ENCODE measurements at regions not wholly inside any gene's neighbourhood (a gene's known extent, or its start where the extent isn't known, plus 50 kb on each side); places are given as distances from the start of the nearest gene placed in this dataset.

DNA sequence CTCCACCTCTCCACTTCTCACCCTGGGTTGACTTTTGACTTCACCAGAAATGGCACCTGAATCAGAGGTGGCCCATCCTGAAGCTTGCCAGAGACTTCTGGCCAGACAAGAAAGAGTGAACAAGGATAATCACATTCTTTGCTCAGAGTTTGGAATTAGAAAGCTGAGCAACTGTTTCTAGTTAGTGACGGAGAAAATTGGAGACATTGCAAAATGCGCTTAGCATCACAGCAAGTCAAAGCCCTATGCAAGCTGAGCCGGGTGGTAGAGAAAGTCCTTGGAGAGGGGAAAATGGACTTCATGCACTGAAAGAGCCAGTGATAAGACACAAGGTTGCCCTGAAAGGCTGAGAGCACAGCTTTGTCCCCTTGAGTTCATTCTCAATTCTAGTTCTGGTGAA is 161.8 kb downstream of the PAH start:
- DNase-seq (ENCODE audit: insufficient read length) (no peak), FAIRE-seq (no peak)
- TF ChIP-seq TAF1 (IDR thresholded peaks at IDR 0.05; ENCODE audit: borderline replicate concordance, low read depth, low read length) = no peak
- no peak for TF ChIP-seq POLR2AphosphoS5 (IDR thresholded peaks at IDR 0.05; ENCODE audit: low read depth, low read length)
- no peak for TF ChIP-seq POLR2A (IDR thresholded peaks at IDR 0.05; ENCODE audit: low read depth, low read length)

DNA sequence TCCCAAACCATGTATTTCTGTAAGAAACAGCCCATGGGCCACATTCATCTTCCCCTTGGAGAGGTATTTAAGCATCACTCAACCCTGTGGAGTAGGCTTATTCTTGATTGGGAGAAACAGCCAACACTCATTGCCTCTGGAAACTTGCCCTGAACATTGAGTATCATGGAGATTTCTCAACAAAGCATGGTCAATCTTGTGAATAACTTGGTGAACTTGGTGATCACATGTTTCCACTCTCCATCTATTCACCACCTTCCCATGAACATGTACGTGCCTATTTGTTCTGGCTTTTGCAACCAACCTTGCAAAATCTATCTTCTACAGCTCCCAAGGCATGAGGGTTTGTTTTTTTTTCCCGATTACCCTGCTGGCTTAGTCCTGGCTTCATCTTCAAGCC is 163.2 kb downstream of the PAH start:
- FAIRE-seq = no peak
- DNase-seq (ENCODE audit: insufficient read length) = no peak
- TF ChIP-seq POLR2AphosphoS5 (IDR thresholded peaks at IDR 0.05; ENCODE audit: low read depth, low read length) (no peak), TAF1 (IDR thresholded peaks at IDR 0.05; ENCODE audit: borderline replicate concordance, low read depth, low read length) (no peak)

DNA sequence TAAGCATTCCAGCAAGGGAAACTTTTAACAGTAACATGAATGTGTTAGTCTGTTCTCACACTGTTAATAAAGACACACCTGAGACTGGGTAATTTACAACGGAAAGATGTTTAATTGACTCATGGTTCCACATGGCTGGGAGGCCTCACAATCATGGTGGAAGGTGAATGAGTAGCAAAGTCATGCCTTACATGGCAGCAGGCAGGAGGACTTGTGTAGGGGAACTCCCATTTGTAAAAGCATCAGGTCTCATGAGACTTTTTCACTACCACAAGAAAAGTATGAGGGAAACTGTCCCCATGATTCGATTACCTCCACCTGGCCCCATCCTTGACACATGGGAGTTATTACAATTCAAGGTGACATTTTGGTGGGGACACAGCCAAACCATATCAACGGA is 168.3 kb downstream of the PAH start:
- DNase-seq (ENCODE audit: insufficient read length) = no peak
- FAIRE-seq = no peak
- no peak for TF ChIP-seq POLR2A (IDR thresholded peaks at IDR 0.05; ENCODE audit: low read depth, low read length)
- TF ChIP-seq TAF1 (IDR thresholded peaks at IDR 0.05; ENCODE audit: borderline replicate concordance, low read depth, low read length) = no peak
- TF ChIP-seq POLR2AphosphoS5 (IDR thresholded peaks at IDR 0.05; ENCODE audit: low read depth, low read length) = no peak

- FAIRE-seq = no peak
- TF ChIP-seq POLR2A (IDR thresholded peaks at IDR 0.05; ENCODE audit: low read depth, low read length) = no peak
Observed at GRCh38 chr12:102746963-102747362, 170.1 kb downstream of the PAH start.

DNA sequence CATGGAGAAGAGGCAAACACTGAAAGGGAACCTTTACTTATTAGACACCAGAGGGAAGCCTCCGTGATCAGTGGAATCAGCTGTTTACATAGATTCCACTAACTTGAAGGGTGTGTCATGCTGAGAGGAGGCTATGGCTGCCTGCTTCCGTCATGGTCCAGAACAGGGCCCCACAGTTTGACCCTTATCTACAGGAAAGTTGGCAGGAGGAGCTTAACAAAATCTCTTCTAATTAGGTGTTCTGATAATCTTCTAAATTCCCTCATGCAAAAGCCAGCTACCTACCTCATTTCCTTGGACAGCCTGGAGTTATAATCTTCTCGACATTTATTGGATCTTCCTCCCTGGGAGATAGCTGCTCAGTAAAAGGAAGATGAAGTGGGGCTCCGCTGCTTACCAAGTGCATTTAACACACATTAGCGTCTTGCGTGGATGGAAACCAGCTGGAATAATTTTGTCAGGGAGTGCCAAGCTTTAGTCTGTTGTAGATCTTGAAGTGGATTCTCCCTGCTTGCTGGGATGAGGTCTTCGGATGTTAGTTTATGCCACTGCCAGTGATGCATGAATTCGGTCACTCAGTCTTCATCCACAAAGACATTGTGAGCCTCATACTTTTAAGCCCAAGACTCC is 171.0 kb downstream of the PAH start:
- TF ChIP-seq POLR2AphosphoS5 (IDR thresholded peaks at IDR 0.05; ENCODE audit: low read depth, low read length) (no peak), TAF1 (IDR thresholded peaks at IDR 0.05; ENCODE audit: borderline replicate concordance, low read depth, low read length) (no peak), POLR2A (IDR thresholded peaks at IDR 0.05; ENCODE audit: low read depth, low read length) (no peak)
- DNase-seq (ENCODE audit: insufficient read length) (no peak), FAIRE-seq (no peak)

More at GRCh38 chr12:102746963-102747362, 170.1 kb downstream of the PAH start:
- DNase-seq (ENCODE audit: insufficient read length) = no peak

GRCh38 chr12:102741196-102741595 is 175.8 kb downstream of the PAH start:
- no peak for DNase-seq (ENCODE audit: insufficient read length)
- TF ChIP-seq POLR2A (IDR thresholded peaks at IDR 0.05; ENCODE audit: low read depth, low read length) (no peak), POLR2AphosphoS5 (IDR thresholded peaks at IDR 0.05; ENCODE audit: low read depth, low read length) (no peak), TAF1 (IDR thresholded peaks at IDR 0.05; ENCODE audit: borderline replicate concordance, low read depth, low read length) (no peak)
- FAIRE-seq = no peak

GRCh38 chr12:102740141-102740955 is 176.7 kb downstream of the PAH start:
- FAIRE-seq (peak; percentile 69), DNase-seq (ENCODE audit: insufficient read length) (no peak)
- TF ChIP-seq POLR2A (IDR thresholded peaks at IDR 0.05; ENCODE audit: low read depth, low read length) (no peak), POLR2AphosphoS5 (IDR thresholded peaks at IDR 0.05; ENCODE audit: low read depth, low read length) (no peak), TAF1 (IDR thresholded peaks at IDR 0.05; ENCODE audit: borderline replicate concordance, low read depth, low read length) (no peak)

- no peak for FAIRE-seq
- no peak for DNase-seq (ENCODE audit: insufficient read length)
- TF ChIP-seq POLR2A (IDR thresholded peaks at IDR 0.05; ENCODE audit: low read depth, low read length) = no peak
- no peak for TF ChIP-seq TAF1 (IDR thresholded peaks at IDR 0.05; ENCODE audit: borderline replicate concordance, low read depth, low read length)
Observed at GRCh38 chr12:102736328-102736727, 180.7 kb downstream of the PAH start.

GRCh38 chr12:102735104-102735503 is 181.9 kb downstream of the PAH start:
- peak; percentile 90 for FAIRE-seq
- TF ChIP-seq POLR2A (IDR thresholded peaks at IDR 0.05; ENCODE audit: low read depth, low read length) (no peak), TAF1 (IDR thresholded peaks at IDR 0.05; ENCODE audit: borderline replicate concordance, low read depth, low read length) (no peak), POLR2AphosphoS5 (IDR thresholded peaks at IDR 0.05; ENCODE audit: low read depth, low read length) (no peak)
- DNase-seq (ENCODE audit: insufficient read length) = no peak

GRCh38 chr12:102730996-102731395 is 186.0 kb downstream of the PAH start:
- TF ChIP-seq POLR2AphosphoS5 (IDR thresholded peaks at IDR 0.05; ENCODE audit: low read depth, low read length) (no peak), POLR2A (IDR thresholded peaks at IDR 0.05; ENCODE audit: low read depth, low read length) (no peak), TAF1 (IDR thresholded peaks at IDR 0.05; ENCODE audit: borderline replicate concordance, low read depth, low read length) (no peak)
- DNase-seq (ENCODE audit: insufficient read length) (no peak), FAIRE-seq (peak; percentile 68)

GRCh38 chr12:102728506-102729242 is 188.4 kb downstream of the PAH start:
- DNase-seq (ENCODE audit: insufficient read length) (no peak), FAIRE-seq (peak; percentile 91)
- TF ChIP-seq POLR2A (IDR thresholded peaks at IDR 0.05; ENCODE audit: low read depth, low read length) = no peak
- TF ChIP-seq POLR2AphosphoS5 (IDR thresholded peaks at IDR 0.05; ENCODE audit: low read depth, low read length) = no peak
- no peak for TF ChIP-seq TAF1 (IDR thresholded peaks at IDR 0.05; ENCODE audit: borderline replicate concordance, low read depth, low read length)

DNA sequence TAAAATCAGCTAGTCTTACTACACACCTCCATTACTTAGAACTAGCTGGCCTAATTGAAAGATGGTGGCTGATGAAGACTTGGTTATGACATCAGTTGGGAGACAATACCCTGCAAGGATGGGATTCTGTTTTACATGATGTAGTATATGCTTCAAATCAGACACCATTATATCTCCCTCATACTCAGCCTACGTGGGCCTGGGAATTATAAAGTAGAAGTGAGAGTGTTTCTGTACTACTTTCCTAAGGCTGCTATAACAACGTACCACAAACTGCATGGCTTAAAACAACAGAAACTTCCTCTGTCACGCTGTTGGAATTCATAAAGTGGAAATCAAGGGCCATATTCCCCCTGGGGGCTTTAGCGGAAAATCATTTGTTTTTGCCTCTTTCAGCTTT is 190.4 kb downstream of the PAH start:
- FAIRE-seq = peak; percentile 21

More for the DNA sequence above, 190.4 kb downstream of the PAH start:
- no peak for DNase-seq (ENCODE audit: insufficient read length)
- no peak for TF ChIP-seq TAF1 (IDR thresholded peaks at IDR 0.05; ENCODE audit: borderline replicate concordance, low read depth, low read length)
- TF ChIP-seq POLR2AphosphoS5 (IDR thresholded peaks at IDR 0.05; ENCODE audit: low read depth, low read length) = no peak
- no peak for TF ChIP-seq POLR2A (IDR thresholded peaks at IDR 0.05; ENCODE audit: low read depth, low read length)

Measured in GM12892 (cell line).